ENCODE measurements at regions not wholly inside any gene's neighbourhood (a gene's known extent, or its start where the extent isn't known, plus 50 kb on each side); places are given as distances from the start of the nearest gene placed in this dataset.

DNA sequence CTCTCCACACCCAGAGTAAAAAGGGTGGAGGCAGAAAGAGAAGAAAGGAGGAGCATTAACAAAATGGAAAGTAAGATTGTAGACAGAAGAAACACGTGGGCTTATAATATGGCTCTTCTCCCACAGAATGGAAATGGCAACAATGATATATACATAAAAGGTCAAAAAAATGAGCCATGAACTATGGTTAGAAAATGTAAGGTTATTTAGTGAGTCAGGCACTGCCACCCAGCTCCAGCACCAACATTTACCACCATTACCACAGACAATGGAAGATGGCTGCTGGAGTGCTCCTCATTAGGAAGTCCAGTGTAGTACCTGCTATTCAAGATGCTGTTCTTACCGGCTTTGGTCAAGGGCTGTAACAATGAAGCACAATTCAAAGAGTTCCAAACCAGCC, 258.0 kb downstream of the ZEB2 start:
- no peaks in the 10 kb centered on the region for H3K36me3 ChIP-seq
- H3K9me3 ChIP-seq (replicated peaks), result peaks cover 22% of the 10 kb centered on the region
- H3K4me3 ChIP-seq, result no peak overlapping the region
- TF ChIP-seq, protein P1, sequence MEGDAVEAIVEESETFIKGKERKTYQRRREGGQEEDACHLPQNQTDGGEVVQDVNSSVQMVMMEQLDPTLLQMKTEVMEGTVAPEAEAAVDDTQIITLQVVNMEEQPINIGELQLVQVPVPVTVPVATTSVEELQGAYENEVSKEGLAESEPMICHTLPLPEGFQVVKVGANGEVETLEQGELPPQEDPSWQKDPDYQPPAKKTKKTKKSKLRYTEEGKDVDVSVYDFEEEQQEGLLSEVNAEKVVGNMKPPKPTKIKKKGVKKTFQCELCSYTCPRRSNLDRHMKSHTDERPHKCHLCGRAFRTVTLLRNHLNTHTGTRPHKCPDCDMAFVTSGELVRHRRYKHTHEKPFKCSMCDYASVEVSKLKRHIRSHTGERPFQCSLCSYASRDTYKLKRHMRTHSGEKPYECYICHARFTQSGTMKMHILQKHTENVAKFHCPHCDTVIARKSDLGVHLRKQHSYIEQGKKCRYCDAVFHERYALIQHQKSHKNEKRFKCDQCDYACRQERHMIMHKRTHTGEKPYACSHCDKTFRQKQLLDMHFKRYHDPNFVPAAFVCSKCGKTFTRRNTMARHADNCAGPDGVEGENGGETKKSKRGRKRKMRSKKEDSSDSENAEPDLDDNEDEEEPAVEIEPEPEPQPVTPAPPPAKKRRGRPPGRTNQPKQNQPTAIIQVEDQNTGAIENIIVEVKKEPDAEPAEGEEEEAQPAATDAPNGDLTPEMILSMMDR (IDR thresholded peaks at IDR 0.05; ENCODE audit: borderline replicate concordance), result no peak
- H3K4me1 ChIP-seq, result peaks cover 2% of the 10 kb centered on the region
- H3K27ac ChIP-seq (replicated peaks), result no peak overlapping the region
- no peaks in the 10 kb centered on the region for H3K27me3 ChIP-seq (ENCODE audit: low read depth)
- DNase-seq, result no peak
- intact Hi-C loops (cut with micrococcal nuclease), result no loop called here

- no peak for DNase-seq
- TF ChIP-seq, protein P1 (IDR thresholded peaks at IDR 0.05; ENCODE audit: borderline replicate concordance), result no peak
- intact Hi-C loops (cut with micrococcal nuclease), result no loop called here
- no peaks in the 10 kb centered on the region for H3K27me3 ChIP-seq (ENCODE audit: low read depth)
- no peak overlapping the region for H3K27ac ChIP-seq (replicated peaks)
- peaks cover 22% of the 10 kb centered on the region for H3K9me3 ChIP-seq (replicated peaks)
- no peaks in the 10 kb centered on the region for H3K4me1 ChIP-seq
- H3K4me3 ChIP-seq, result no peak overlapping the region
- no peaks in the 10 kb centered on the region for H3K36me3 ChIP-seq
Observed at GRCh38 chr2:144261336-144261735, 258.6 kb downstream of the ZEB2 start.

DNA sequence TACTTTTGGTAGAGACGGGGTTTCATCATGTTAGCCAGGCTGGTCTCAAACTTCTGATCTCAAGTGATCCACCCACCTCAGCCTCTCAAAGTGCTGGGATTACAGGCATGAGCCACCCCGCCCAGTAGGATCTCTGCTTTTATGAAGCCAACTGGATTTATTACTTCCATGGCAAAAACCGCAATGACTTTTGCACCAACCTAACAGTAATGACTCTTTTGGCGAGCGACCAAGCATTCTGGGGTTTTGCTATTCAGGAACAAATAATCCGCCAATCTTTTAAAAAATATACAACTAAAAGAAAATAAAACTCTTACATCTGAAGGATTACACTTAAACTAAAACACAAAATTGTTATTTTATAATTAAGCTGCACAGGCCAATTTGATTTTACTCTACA, 260.6 kb downstream of the ZEB2 start:
- Histone ChIP-seq H3K27ac (replicated peaks) (no peak overlapping the region), H3K27me3 (ENCODE audit: low read depth) (no peaks in the 10 kb centered on the region), H3K36me3 (peaks cover 8% of the 10 kb centered on the region), H3K9me3 (replicated peaks) (peaks cover 30% of the 10 kb centered on the region), H3K4me3 (no peak overlapping the region), H3K4me1 (no peaks in the 10 kb centered on the region)
- TF ChIP-seq, protein P1 (IDR thresholded peaks at IDR 0.05; ENCODE audit: borderline replicate concordance), result no peak
- intact Hi-C loops (cut with micrococcal nuclease), result no loop called here
- no peak for DNase-seq

DNA sequence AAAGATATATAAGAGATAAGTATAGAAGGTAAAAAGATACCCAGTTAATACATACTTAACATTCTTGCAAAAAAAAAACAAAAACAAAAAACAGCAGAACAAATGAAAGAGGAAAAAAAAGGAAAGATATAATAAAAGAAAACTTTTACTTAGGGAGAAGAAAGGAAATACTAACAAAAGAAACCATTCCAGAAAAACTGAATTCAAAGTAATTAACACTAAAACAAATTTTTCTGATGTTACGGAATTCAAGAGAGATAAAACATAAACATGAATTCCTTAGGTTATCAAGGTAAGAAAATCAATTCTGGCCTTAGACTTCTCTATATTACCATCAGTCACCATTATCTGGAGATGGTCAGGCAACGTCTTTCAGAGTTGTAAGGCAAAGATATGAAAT, 261.8 kb downstream of the ZEB2 start:
- TF ChIP-seq, protein P1 (IDR thresholded peaks at IDR 0.05; ENCODE audit: borderline replicate concordance), result no peak

DNA sequence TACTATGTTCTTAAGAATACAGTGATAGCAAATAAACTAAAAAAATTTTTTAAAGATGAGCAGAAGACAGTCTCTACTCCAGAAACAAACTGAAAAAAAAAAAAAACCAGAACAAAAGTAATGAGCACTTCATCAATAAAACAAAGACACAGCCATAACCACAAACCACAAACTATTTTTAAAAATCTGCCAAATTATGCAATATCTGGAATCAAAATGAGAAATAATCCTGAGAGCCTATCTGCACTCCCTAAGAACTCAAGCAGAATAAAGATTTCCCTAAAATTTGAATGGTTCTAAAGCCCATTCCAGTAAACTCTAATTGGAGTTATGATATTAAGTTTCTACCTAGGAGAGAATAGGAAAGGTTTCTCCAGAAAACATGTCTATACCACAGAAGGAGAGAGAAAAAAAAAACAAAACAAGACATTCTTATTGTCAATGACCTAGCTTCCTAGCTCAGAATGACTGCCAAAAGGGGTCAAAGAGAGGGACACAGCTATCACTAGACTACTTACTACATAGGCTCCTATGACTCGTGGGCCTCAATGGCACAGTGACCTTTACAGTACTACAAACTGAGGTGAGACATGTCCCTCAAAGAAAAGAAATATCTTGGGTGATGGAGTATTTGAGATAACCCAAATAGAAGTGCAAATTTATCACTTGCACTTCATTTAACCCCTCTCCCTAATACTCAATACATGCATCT, 262.8 kb downstream of the ZEB2 start:
- no peaks in the 10 kb centered on the region for H3K27me3 ChIP-seq (ENCODE audit: low read depth)
- no peak overlapping the region for H3K27ac ChIP-seq (replicated peaks)
- intact Hi-C loops (cut with micrococcal nuclease), result no loop called here
- TF ChIP-seq, protein P1 (IDR thresholded peaks at IDR 0.05; ENCODE audit: borderline replicate concordance), result no peak
- H3K9me3 ChIP-seq (replicated peaks), result peaks cover 51% of the 10 kb centered on the region
- no peaks in the 10 kb centered on the region for H3K4me1 ChIP-seq
- H3K36me3 ChIP-seq, result peaks cover 23% of the 10 kb centered on the region
- DNase-seq, result no peak
- H3K4me3 ChIP-seq, result no peak overlapping the region

More for the DNA sequence above, 261.8 kb downstream of the ZEB2 start:
- intact Hi-C loops (cut with micrococcal nuclease), result no loop called here
- Histone ChIP-seq H3K4me3 (no peak overlapping the region), H3K36me3 (peaks cover 18% of the 10 kb centered on the region), H3K27me3 (ENCODE audit: low read depth) (no peaks in the 10 kb centered on the region), H3K4me1 (no peaks in the 10 kb centered on the region), H3K27ac (replicated peaks) (no peak overlapping the region), H3K9me3 (replicated peaks) (peaks cover 42% of the 10 kb centered on the region)
- no peak for DNase-seq
